Activated CD8-positive, alpha-beta T cell treated with anti-CD3 and anti-CD28 coated beads for 36 hours (primary cell): ENCODE measurements at regions not wholly inside any gene's neighbourhood (a gene's known extent, or its start where the extent isn't known, plus 50 kb on each side); places are given as distances from the start of the nearest gene placed in this dataset.
"Not testable (repeated sequence)": the region's sequence is repeated elsewhere in the genome, so short reads cannot be mapped to it uniquely, and the experiment has no call there.

Experiments used
- ATAC-seq: fragments of 200-7000 bp; cut with Tn5 transposase; one replicate; pipeline ENCODE4 v1.10.0; 2021; ENCODE audit warnings: mild to moderate bottlenecking, moderate library complexity
- CTCF ChIA-PET: fragments of 350-600 bp; sonication (Branson Sonifier 250); formaldehyde crosslinking; loops from one replicate; lab custom pipeline; 2021; ENCODE audit warnings: antibody characterized with exemption; lab: Charles Lee
- POLR2A ChIA-PET: fragments of 350-600 bp; sonication (Branson Sonifier 250); formaldehyde crosslinking; loops from one replicate; lab custom pipeline; 2021; ENCODE audit warnings: antibody characterized with exemption; lab: Charles Lee
- DNase-seq: peaks from one replicate; pipeline ENCODE4 v3.0.0-alpha.2; 2020
- H3K27ac Mint-ChIP-seq: one replicate; pipeline ENCODE4 v1.8.0; 2021; ENCODE audit warnings: mild to moderate bottlenecking, mixed read lengths
- H3K27me3 Mint-ChIP-seq: one replicate; pipeline ENCODE4 v1.8.0; 2021; ENCODE audit warnings: mixed read lengths
- H3K36me3 Mint-ChIP-seq: one replicate; pipeline ENCODE4 v1.8.0; 2021; ENCODE audit warnings: low read depth, mixed read lengths
- H3K4me1 Mint-ChIP-seq: one replicate; pipeline ENCODE4 v1.8.0; 2021; ENCODE audit warnings: low read depth, mixed read lengths
- H3K4me3 Mint-ChIP-seq: one replicate; pipeline ENCODE4 v1.8.0; 2021; ENCODE audit warnings: mild to moderate bottlenecking, moderate library complexity, mixed read lengths
- H3K9me3 Mint-ChIP-seq: one replicate; pipeline ENCODE4 v1.8.0; 2021; ENCODE audit warnings: mixed read lengths
- CTCF ChIP-seq: fragments of 200-600 bp; IDR thresholded peaks from one replicate; pipeline ENCODE4 v1.8.0; 2022; ENCODE audit warnings: antibody characterized with exemption, mild to moderate bottlenecking
- intact Hi-C: fragments of 100-400 bp; cut with micrococcal nuclease; formaldehyde crosslinking; loops from one replicate; pipeline ENCODE4 v1.10.0; 2022

- intact Hi-C loops: no loop called here
- H3K4me1 Mint-ChIP-seq: no peaks in the 10 kb centered on the region
- peaks cover 11% of the 10 kb centered on the region for H3K9me3 Mint-ChIP-seq
- POLR2A ChIA-PET: no interaction called here
- no peaks in the 10 kb centered on the region for H3K36me3 Mint-ChIP-seq
- CTCF ChIA-PET: no interaction called here
- H3K4me3 Mint-ChIP-seq: no peak overlapping the region
- DNase-seq (no peak), ATAC-seq (no peak)
- no peak for TF ChIP-seq CTCF
- no peak overlapping the region for H3K27ac Mint-ChIP-seq
- H3K27me3 Mint-ChIP-seq: no peaks in the 10 kb centered on the region
Observed at GRCh38 chr13:90591927-90592268, 755.6 kb upstream of the MIR17HG start.

- CTCF ChIA-PET: interaction anchor here (0.6 to 0.7 kb wide), 2 partner anchors 29 to 79 kb away, joined by 3 read pairs; no protein-coding TSS in a partner anchor
- Mint-ChIP-seq H3K27me3 (no peaks in the 10 kb centered on the region), H3K9me3 (peaks cover 7% of the 10 kb centered on the region), H3K27ac (no peak overlapping the region), H3K4me3 (no peak overlapping the region), H3K4me1 (no peaks in the 10 kb centered on the region), H3K36me3 (no peaks in the 10 kb centered on the region)
- POLR2A ChIA-PET: interaction anchor here (0.6 kb wide), 1 partner anchor 531 kb away, joined by 3 read pairs; no protein-coding TSS in a partner anchor
- ATAC-seq (no peak), DNase-seq (no peak)
- TF ChIP-seq CTCF: no peak
- intact Hi-C loops: no loop called here
Observed at GRCh38 chr13:90592943-90593342, 754.5 kb upstream of the MIR17HG start.

GRCh38 chr13:90594681-90595080, 752.8 kb upstream of the MIR17HG start:
- TF ChIP-seq CTCF: no peak

GRCh38 chr13:90605664-90606063, 741.8 kb upstream of the MIR17HG start:
- intact Hi-C loops: no loop called here
- ATAC-seq (no peak), DNase-seq (no peak)
- CTCF ChIA-PET: no interaction called here
- Mint-ChIP-seq H3K4me3 (no peak overlapping the region), H3K36me3 (no peaks in the 10 kb centered on the region), H3K27me3 (no peaks in the 10 kb centered on the region), H3K27ac (no peak overlapping the region), H3K4me1 (no peaks in the 10 kb centered on the region), H3K9me3 (peaks cover 3% of the 10 kb centered on the region)
- POLR2A ChIA-PET: no interaction called here
- no peak for TF ChIP-seq CTCF

More at GRCh38 chr13:90594681-90595080, 752.8 kb upstream of the MIR17HG start:
- no peak for ATAC-seq
- Mint-ChIP-seq H3K4me1 (no peaks in the 10 kb centered on the region), H3K36me3 (no peaks in the 10 kb centered on the region), H3K27ac (no peak overlapping the region), H3K4me3 (no peak overlapping the region), H3K9me3 (peaks cover 7% of the 10 kb centered on the region), H3K27me3 (no peaks in the 10 kb centered on the region)
- DNase-seq: no peak
- POLR2A ChIA-PET: no interaction called here
- intact Hi-C loops: no loop called here
- CTCF ChIA-PET: no interaction called here

- H3K36me3 Mint-ChIP-seq, H3K4me3 Mint-ChIP-seq, DNase-seq, ATAC-seq, H3K27me3 Mint-ChIP-seq, intact Hi-C loops, H3K4me1 Mint-ChIP-seq, CTCF ChIA-PET, H3K27ac Mint-ChIP-seq, POLR2A ChIA-PET, H3K9me3 Mint-ChIP-seq: not testable (repeated sequence)
Observed at GRCh38 chr13:90606921-90607320, 740.6 kb upstream of the MIR17HG start.

- POLR2A ChIA-PET: no interaction called here
- CTCF ChIA-PET: no interaction called here
- no peak overlapping the region for H3K27ac Mint-ChIP-seq
- TF ChIP-seq CTCF: no peak
- ATAC-seq: no peak
- no peak overlapping the region for H3K4me3 Mint-ChIP-seq
- H3K9me3 Mint-ChIP-seq: peaks cover 3% of the 10 kb centered on the region
- DNase-seq: no peak
- intact Hi-C loops: no loop called here
- H3K4me1 Mint-ChIP-seq: no peaks in the 10 kb centered on the region
- no peaks in the 10 kb centered on the region for H3K36me3 Mint-ChIP-seq
- H3K27me3 Mint-ChIP-seq: no peaks in the 10 kb centered on the region
Observed at GRCh38 chr13:90612391-90612790, 735.1 kb upstream of the MIR17HG start.
